ENCODE measurements at regions not wholly inside any gene's neighbourhood (a gene's known extent, or its start where the extent isn't known, plus 50 kb on each side); places are given as distances from the start of the nearest gene placed in this dataset.

DNA sequence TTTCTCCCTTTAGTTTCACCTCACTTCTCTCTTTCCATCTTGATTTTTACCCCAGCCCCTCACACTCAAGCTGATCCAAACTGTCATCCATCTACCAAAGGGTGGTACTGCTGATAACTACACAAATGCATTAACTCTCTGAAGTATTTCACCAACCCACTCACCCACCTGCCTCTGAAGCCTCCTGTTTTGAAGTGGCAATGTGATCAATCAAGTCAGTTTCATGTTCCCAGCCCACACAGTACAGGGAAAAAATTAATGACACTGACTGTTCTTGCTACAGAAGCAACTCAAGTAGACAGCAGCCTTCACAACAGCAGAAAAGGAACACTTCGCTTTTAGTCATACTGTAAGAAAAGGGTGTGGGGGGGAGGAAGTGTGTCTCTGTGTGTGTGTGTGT, 183.0 kb upstream of the NOCT start:
- TF ChIP-seq, protein P1, sequence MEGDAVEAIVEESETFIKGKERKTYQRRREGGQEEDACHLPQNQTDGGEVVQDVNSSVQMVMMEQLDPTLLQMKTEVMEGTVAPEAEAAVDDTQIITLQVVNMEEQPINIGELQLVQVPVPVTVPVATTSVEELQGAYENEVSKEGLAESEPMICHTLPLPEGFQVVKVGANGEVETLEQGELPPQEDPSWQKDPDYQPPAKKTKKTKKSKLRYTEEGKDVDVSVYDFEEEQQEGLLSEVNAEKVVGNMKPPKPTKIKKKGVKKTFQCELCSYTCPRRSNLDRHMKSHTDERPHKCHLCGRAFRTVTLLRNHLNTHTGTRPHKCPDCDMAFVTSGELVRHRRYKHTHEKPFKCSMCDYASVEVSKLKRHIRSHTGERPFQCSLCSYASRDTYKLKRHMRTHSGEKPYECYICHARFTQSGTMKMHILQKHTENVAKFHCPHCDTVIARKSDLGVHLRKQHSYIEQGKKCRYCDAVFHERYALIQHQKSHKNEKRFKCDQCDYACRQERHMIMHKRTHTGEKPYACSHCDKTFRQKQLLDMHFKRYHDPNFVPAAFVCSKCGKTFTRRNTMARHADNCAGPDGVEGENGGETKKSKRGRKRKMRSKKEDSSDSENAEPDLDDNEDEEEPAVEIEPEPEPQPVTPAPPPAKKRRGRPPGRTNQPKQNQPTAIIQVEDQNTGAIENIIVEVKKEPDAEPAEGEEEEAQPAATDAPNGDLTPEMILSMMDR (IDR thresholded peaks at IDR 0.05) = no peak
- TF ChIP-seq POLR2A (IDR thresholded peaks at IDR 0.05) = no peak

All from uterus (tissue), 2 donors.